HCT116 (cell line): ENCODE measurements at regions not wholly inside any gene's neighbourhood (a gene's known extent, or its start where the extent isn't known, plus 50 kb on each side); places are given as distances from the start of the nearest gene placed in this dataset.

Experiments
- ATAC-seq: fragments of 200-7000 bp; cut with Tn5 transposase; 2 replicates; pipeline ENCODE4 v1.9.1; 2020; ENCODE audit warnings: mild to moderate bottlenecking, moderate library complexity
- BruUV-seq: library from RNA; stranded (reverse); fragments of 400-500 nt; replicated peaks from 2 replicates; lab custom pipeline; 2021; lab: Mats Ljungman, UMichigan
- CTCF ChIA-PET: fragments of 300-600 bp; sonication (Branson Sonifier 250); formaldehyde crosslinking; loops from one replicate; lab custom pipeline; 2021; ENCODE audit warnings: antibody characterized with exemption; lab: Charles Lee
- POLR2A ChIA-PET: fragments of 300-600, 350-600 bp; sonication (Branson Sonifier 250); formaldehyde crosslinking; loops from one replicate; lab custom pipeline; 2021; ENCODE audit warnings: antibody characterized with exemption; lab: Charles Lee
- RAD21 ChIA-PET, 2 experiments: fragments of 300-600 bp; sonication (Branson Sonifier 250); formaldehyde crosslinking; loops; one replicate each; lab custom pipeline; 2023; ENCODE audit warnings: low total read pairs in 2 of 2; ENCODE audit not compliant: uncharacterized antibody in 2 of 2, unreplicated experiment in 2 of 2, low non-redundant PET in 1 of 2; lab: Charles Lee
- DNase-seq: peaks from one replicate; pipeline ENCODE4 v3.0.0-alpha.2; 2010; ENCODE audit warnings: low read depth, low spot score
- H2AFZ ChIP-seq: fragments of 200-600 bp; shearing (Covaris generic), sonication (generic); 2 replicates; pipeline ENCODE4 v1.6.1; 2017; ENCODE audit warnings: low read depth, mixed run types, mixed read lengths, antibody characterized with exemption, low read length; ENCODE audit not compliant: poor library complexity, severe bottlenecking
- H3K27ac ChIP-seq: 2 replicates; pipeline ENCODE4 v1.5.1; 2012; ENCODE audit warnings: low read depth, low read length
- H3K27me3 ChIP-seq: fragments of 200-600 bp; sonication (generic); 2 replicates; pipeline ENCODE4 v1.6.1; 2016; ENCODE audit warnings: mixed run types, low read length, mixed read lengths; ENCODE audit not compliant: insufficient read depth
- H3K36me3 ChIP-seq, 2 experiments: fragments of 200-500 bp in 1 of 2; fragments of 200-600 bp in 1 of 2; sonication (Bioruptor generic) in 1 of 2; sonication (generic) in 1 of 2; 2 replicates each; pipeline versions ENCODE4 v1.5.1 to v1.6.1; 2014 to 2016; ENCODE audit warnings: low read length in 2 of 2, inconsistent platforms in 1 of 2, mixed read lengths in 1 of 2, mixed run types in 1 of 2; ENCODE audit not compliant: insufficient read depth in 2 of 2, control insufficient read depth in 1 of 2
- H3K4me1 ChIP-seq, 2 experiments: fragments of 200-600 bp in 1 of 2; sonication (generic) in 1 of 2; 2 replicates each; pipeline versions ENCODE4 v1.5.1 to v1.6.1; 2012 to 2017; ENCODE audit warnings: low read length in 2 of 2, inconsistent platforms in 1 of 2, mild to moderate bottlenecking in 1 of 2, mixed read lengths in 1 of 2, mixed run types in 1 of 2, moderate library complexity in 1 of 2; ENCODE audit not compliant: insufficient read depth in 2 of 2, control insufficient read depth in 1 of 2
- H3K4me2 ChIP-seq: fragments of 200-600 bp; sonication (generic); 2 replicates; pipeline ENCODE4 v1.6.1; 2017; ENCODE audit warnings: mixed run types, low read length, mixed read lengths
- H3K4me3 ChIP-seq, 2 experiments: fragments of 200-600 bp in 1 of 2; sonication (generic) in 1 of 2; replicated peaks in 1 of 2; 2 replicates each; pipeline ENCODE4 v1.5.1; 2011 to 2016; ENCODE audit warnings: low read length in 2 of 2, control low read depth in 1 of 2, low read depth in 1 of 2, mild to moderate bottlenecking in 1 of 2, mixed read lengths in 1 of 2, mixed run types in 1 of 2
- H3K79me2 ChIP-seq: fragments of 200-600 bp; sonication (generic); 2 replicates; pipeline ENCODE4 v1.6.1; 2017; ENCODE audit warnings: mild to moderate bottlenecking, mixed run types, low read length, moderate library complexity, mixed read lengths; ENCODE audit not compliant: insufficient read depth
- H3K9ac ChIP-seq: fragments of 200-600 bp; sonication (generic); 2 replicates; pipeline ENCODE4 v1.6.1; 2016; ENCODE audit warnings: low read length, mixed read lengths
- H3K9me2 ChIP-seq: fragments of 200-600 bp; sonication (generic), shearing (Covaris generic); 2 replicates; pipeline ENCODE4 v1.6.1; 2017; ENCODE audit warnings: mixed run types, mild to moderate bottlenecking, moderate library complexity; ENCODE audit not compliant: insufficient read depth
- H3K9me3 ChIP-seq, 2 experiments: fragments of 200-500 bp in 1 of 2; fragments of 200-600 bp in 1 of 2; sonication (Bioruptor generic) in 1 of 2; sonication (generic) in 1 of 2; 2 replicates each; pipeline ENCODE4 v1.6.1; 2014 to 2017; ENCODE audit warnings: low read length in 2 of 2, mixed read lengths in 2 of 2, inconsistent platforms in 1 of 2, low read depth in 1 of 2, mild to moderate bottlenecking in 1 of 2, mixed run types in 1 of 2, moderate library complexity in 1 of 2; ENCODE audit not compliant: control insufficient read depth in 1 of 2, insufficient read depth in 1 of 2
- H4K20me1 ChIP-seq: fragments of 200-600 bp; sonication (generic), shearing (Covaris generic); 2 replicates; pipeline ENCODE4 v1.6.1; 2017; ENCODE audit warnings: mixed run types, mild to moderate bottlenecking, moderate library complexity; ENCODE audit not compliant: insufficient read depth
- CBX3 ChIP-seq: IDR thresholded peaks from 2 replicates; pipeline ENCODE4 v1.6.1; 2012; ENCODE audit warnings: low read depth
- CTCF ChIP-seq, 3 experiments: fragments of 200-600 bp in 1 of 3; sonication (generic) in 1 of 3; IDR thresholded peaks in 2 of 3; conservative IDR thresholded peaks in 1 of 3; 2 replicates each; pipeline ENCODE4 v1.5.1; 2012 to 2017; ENCODE audit warnings: low read depth in 2 of 3, low read length in 2 of 3, antibody characterized with exemption in 1 of 3, borderline replicate concordance in 1 of 3, control low read depth in 1 of 3, mild to moderate bottlenecking in 1 of 3, mixed read lengths in 1 of 3, mixed run types in 1 of 3, moderate library complexity in 1 of 3; ENCODE audit not compliant: insufficient read depth in 1 of 3
- EGR1 ChIP-seq: IDR thresholded peaks from 2 replicates; pipeline ENCODE4 v1.6.1; 2012; ENCODE audit warnings: low read depth
- ELF1 ChIP-seq: IDR thresholded peaks from 2 replicates; pipeline ENCODE4 v1.6.1; 2012; ENCODE audit warnings: low read depth, borderline replicate concordance
- EZH2 ChIP-seq: fragments of 200-600 bp; sonication (generic); IDR thresholded peaks from 2 replicates; pipeline ENCODE4 v1.6.1; 2017; ENCODE audit warnings: antibody characterized with exemption, mixed run types
- EZH2phosphoT487 ChIP-seq: fragments of 200-600 bp; IDR thresholded peaks from 2 replicates; pipeline ENCODE4 v1.6.1; 2018; ENCODE audit warnings: antibody characterized with exemption, borderline replicate concordance
- FOSL1 ChIP-seq: IDR thresholded peaks from 2 replicates; pipeline ENCODE4 v1.6.1; 2012; ENCODE audit warnings: low read depth
- JUND ChIP-seq: IDR thresholded peaks from 2 replicates; pipeline ENCODE4 v1.6.1; 2012
- POLR2AphosphoS5 ChIP-seq: IDR thresholded peaks from 2 replicates; pipeline ENCODE4 v1.6.1; 2011; ENCODE audit warnings: mild to moderate bottlenecking, low read depth, low read length, moderate library complexity
- RAD21 ChIP-seq: IDR thresholded peaks from 2 replicates; pipeline ENCODE4 v1.6.1; 2012; ENCODE audit warnings: low read depth, mild to moderate bottlenecking
- SIN3A ChIP-seq: IDR thresholded peaks from 2 replicates; pipeline ENCODE4 v1.6.1; 2012; ENCODE audit warnings: low read depth
- SP1 ChIP-seq: IDR thresholded peaks from 2 replicates; pipeline ENCODE4 v1.6.1; 2012; ENCODE audit warnings: low read depth
- SRF ChIP-seq: IDR thresholded peaks from 2 replicates; pipeline ENCODE4 v1.6.1; 2012; ENCODE audit warnings: low read depth
- TCF7L2 ChIP-seq: IDR thresholded peaks from 2 replicates; pipeline ENCODE4 v1.7.0; 2011; ENCODE audit warnings: borderline replicate concordance, inconsistent platforms; ENCODE audit not compliant: insufficient read depth, insufficient read length; ENCODE audit errors: extremely low read depth
- ZFX ChIP-seq: fragments of 450-650 bp; IDR thresholded peaks from 2 replicates; pipeline ENCODE4 v1.6.1; 2017
- ZNF274 ChIP-seq: fragments of 200-500 bp; sonication (Bioruptor generic); IDR thresholded peaks from 2 replicates; pipeline ENCODE4 v1.6.1; 2014; ENCODE audit warnings: mild to moderate bottlenecking, low read depth, low read length, inconsistent platforms
- intact Hi-C: fragments of 100-400 bp; cut with micrococcal nuclease; formaldehyde crosslinking; loops from 2 replicates; pipeline ENCODE4 v1.10.0; 2022
- TF ChIP-seq, protein P1 (sequence below): IDR thresholded peaks from 2 replicates; pipeline ENCODE4 v1.6.1; 2012
- TF ChIP-seq, protein P2 (sequence below): IDR thresholded peaks from 2 replicates; pipeline ENCODE4 v1.6.1; 2012

DNA sequence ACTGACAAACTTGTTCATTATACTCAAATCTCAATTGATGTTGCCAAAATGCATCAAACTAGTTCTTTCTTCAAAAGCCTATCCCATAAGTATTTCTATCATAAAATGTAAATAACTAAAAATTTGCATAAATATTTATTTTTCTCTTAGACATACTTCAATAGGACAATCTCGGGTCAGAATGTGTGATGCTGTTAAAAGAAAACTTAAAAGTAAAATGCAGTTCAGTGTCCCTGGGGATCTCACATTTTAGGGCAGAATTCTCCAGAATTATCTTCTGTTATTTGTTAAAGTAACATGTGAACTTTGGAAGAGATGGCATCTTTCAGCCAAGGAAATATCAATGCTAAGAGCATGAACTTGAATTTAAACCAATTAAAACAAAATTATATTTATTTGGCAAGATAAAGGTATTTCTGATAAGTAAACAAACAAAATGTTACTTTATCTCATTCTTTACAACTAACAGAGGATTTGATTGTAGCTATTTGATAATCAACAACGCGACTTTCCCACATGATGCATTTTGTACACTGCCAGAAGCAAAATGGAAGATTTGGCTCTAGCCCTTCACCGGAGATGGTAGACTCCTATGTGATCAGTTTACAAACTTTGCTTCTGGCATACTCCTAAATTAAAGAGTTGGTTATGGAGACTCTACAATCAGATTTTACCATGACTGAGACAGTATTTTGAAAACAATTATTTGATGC, 169.5 kb upstream of the EDNRB start:
- no peaks in the 10 kb centered on the region for H3K27me3 ChIP-seq
- TF ChIP-seq ZFX = no peak
- TF ChIP-seq CTCF (IDR thresholded peaks at IDR 0.05 in 2 of 3, conservative IDR thresholded peaks at IDR 0.05 in 1 of 3; ENCODE audit: borderline replicate concordance in 1 of 3, insufficient read depth in 1 of 3, low read depth in 2 of 3, low read length in 2 of 3) = no peak
- no peak for TF ChIP-seq EZH2phosphoT487
- no peak for TF ChIP-seq SP1
- TF ChIP-seq POLR2AphosphoS5 = no peak
- TF ChIP-seq, protein P1, sequence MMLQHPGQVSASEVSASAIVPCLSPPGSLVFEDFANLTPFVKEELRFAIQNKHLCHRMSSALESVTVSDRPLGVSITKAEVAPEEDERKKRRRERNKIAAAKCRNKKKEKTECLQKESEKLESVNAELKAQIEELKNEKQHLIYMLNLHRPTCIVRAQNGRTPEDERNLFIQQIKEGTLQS = no peak
- TF ChIP-seq SIN3A = no peak
- no peak for TF ChIP-seq EGR1
- TF ChIP-seq RAD21 = no peak
- TF ChIP-seq EZH2 = no peak
- TF ChIP-seq FOSL1 = no peak
- TF ChIP-seq, protein P2, sequence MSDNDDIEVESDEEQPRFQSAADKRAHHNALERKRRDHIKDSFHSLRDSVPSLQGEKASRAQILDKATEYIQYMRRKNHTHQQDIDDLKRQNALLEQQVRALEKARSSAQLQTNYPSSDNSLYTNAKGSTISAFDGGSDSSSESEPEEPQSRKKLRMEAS = no peak
- no peak for TF ChIP-seq CBX3
- no peak for TF ChIP-seq JUND
- no peak for TF ChIP-seq TCF7L2
- TF ChIP-seq SRF = no peak
- TF ChIP-seq ELF1 = no peak
- no peak for TF ChIP-seq ZNF274
- no peak overlapping the region for H3K9ac ChIP-seq
- RAD21 ChIA-PET = no interaction called here
- no peaks in the 10 kb centered on the region for H4K20me1 ChIP-seq
- peaks cover 0 to 5% of the 10 kb centered on the region in 2 experiments; a peak in 1 of 4 replicates for H3K9me3 ChIP-seq
- H3K79me2 ChIP-seq = no peaks in the 10 kb centered on the region
- CTCF ChIA-PET = no interaction called here
- H3K4me2 ChIP-seq = no peak overlapping the region
- no peaks in the 10 kb centered on the region for H3K4me1 ChIP-seq
- no peaks in the 10 kb centered on the region for H3K9me2 ChIP-seq
- no peak overlapping the region for H3K27ac ChIP-seq
- POLR2A ChIA-PET = no interaction called here
- H2AFZ ChIP-seq = no peak overlapping the region
- no TSS peak for BruUV-seq
- intact Hi-C loops = no loop called here
- no peak overlapping the region for H3K4me3 ChIP-seq
- no peak for DNase-seq
- ATAC-seq = no peak
- H3K36me3 ChIP-seq = no peaks in the 10 kb centered on the region
